GM19395 (cell line): ENCODE measurements at regions not wholly inside any gene's neighbourhood (a gene's known extent, or its start where the extent isn't known, plus 50 kb on each side); places are given as distances from the start of the nearest gene placed in this dataset.

ENCODE experiments used
- ATAC-seq: cut with Tn5 transposase; IDR thresholded peaks from one replicate; pipeline ENCODE4 v1.9.1; 2021; ENCODE audit warnings: mild to moderate bottlenecking, moderate library complexity; ENCODE audit not compliant: unreplicated experiment

- ATAC-seq, result no peak
Measured at GRCh38 chr2:65714866-65715265, 282.5 kb upstream of the SPRED2 start.

- ATAC-seq, result no peak
Measured at GRCh38 chr2:65711863-65712262, 279.5 kb upstream of the SPRED2 start.

GRCh38 chr2:65710779-65711295, 278.4 kb upstream of the SPRED2 start:
- ATAC-seq, result no peak

DNA sequence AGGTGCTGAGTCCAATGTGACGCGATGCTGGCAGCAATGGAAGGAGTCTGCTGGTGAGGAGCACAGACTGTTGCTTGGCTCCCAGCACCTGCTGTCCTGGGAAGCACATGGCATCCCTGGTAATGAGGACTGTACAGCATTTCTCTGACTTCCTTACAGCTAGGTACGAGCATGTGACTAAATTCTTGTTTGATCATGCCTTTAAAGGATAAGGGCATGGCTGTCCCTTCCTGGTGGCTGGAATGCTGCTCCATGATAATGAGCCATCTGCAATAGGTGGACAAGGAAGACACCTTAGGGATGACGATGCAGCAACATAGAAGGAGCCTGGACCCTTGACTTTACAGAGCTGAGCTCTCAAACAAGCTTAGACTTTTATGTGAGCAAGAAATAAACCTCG, 278.0 kb upstream of the SPRED2 start:
- ATAC-seq, result no peak

GRCh38 chr2:65708086-65708485, 275.7 kb upstream of the SPRED2 start:
- ATAC-seq, result no peak

DNA sequence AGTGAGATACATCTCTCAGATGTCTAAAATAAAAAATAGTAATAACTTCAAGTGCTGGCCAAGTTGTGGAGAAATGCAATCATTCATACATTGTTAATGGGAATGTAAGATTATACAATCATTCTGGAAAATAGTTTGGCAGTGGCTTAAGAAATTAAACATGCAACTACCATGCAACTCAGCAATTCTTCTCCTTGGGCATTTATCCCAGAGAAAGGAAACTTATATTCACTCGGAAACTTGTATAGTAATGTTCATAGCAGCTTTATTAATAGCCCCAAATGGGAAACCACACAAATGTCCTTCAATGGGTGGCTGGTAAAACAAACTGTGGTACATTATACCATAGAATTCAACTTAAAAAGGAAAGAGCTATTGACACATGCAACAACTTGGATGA, 274.0 kb upstream of the SPRED2 start:
- ATAC-seq, result no peak

DNA sequence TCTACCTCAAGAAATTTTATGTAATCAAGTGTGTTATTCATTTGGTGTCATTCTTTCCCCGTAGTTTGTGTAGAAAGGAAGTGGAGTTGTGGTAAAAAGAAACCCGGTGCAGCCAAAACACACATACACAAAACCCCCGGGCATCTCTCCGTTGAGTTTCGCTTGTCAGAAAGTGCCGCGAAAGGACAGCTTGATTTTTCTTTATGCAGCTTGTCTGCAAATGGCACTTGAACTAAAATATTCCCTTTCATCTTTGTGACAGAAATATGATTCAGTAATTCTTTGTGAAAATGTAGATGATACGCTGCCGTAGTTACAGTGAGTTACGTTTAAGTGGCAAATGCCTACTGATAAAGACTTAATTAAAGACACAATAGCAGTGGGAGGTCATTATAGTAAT, 268.8 kb upstream of the SPRED2 start:
- no peak for ATAC-seq

DNA sequence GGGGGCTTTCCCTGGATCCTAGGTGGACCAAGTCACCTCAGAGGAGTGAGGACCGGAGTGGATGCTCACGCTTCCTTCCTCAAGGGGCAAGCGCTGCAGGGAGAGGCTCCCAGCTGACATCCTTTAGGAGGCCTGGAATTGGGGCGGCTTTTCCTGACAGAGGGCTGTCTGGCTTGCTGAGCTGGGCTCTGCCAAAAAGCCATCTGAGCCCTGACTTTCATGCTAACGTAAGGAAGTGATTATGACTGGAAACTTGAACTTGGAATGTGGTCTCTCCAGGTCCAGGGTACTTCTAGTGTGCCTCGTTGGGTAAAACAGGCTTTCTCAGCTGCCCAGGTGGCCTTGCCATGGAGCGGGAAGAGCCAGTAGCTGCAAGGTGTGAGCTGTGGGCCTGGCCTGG, 268.3 kb upstream of the SPRED2 start:
- no peak for ATAC-seq

DNA sequence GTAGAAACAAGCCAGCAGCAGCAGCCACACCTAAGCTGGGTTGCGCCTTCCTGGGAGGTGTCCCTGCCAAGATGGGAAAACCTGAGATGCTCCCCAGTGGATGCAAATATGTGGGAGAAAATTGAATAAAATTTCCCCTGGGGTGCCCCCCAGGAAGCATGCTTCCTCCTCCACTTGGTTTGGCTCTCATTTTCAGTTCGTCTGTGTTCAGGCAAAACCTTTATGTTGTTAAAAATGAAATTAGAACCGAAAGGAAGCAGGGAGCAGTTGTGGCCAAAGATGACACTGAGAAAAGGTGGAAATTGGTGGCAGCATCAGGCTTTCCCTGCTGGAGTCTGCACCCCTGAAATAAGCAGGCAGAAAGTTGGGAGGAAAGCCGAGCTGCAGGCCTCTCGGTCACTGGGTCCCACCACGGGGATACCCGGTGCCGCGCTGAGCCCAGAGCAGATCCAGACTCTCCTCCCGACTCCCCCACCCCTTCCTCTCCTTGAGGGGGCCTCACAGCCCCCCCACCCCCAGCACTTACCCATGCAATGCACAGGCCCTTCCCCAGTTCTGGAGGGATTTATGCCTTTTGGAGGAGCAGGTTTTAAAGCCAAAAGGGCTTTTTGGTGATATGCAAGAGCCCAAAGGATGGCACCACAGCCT, 267.7 kb upstream of the SPRED2 start:
- no peak for ATAC-seq

DNA sequence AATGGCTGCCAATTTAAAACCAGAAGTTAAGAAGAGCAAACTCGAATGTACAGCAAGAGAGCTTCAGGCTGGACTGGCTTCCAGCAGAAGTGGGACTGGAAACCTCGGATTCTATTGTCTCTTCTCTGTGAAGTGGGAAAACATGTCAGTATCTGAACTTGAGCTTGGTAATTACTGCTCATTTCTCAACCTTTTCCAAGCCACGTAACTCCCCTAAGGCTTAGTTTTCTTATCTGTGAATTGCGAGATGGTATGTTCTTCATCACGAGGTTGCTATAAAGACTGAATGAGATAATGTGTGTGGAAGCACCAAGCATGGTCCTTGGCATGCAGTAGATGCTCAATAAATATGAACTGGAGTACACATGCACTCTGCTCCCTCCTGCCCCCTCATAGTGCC, 259.4 kb upstream of the SPRED2 start:
- ATAC-seq, result no peak

DNA sequence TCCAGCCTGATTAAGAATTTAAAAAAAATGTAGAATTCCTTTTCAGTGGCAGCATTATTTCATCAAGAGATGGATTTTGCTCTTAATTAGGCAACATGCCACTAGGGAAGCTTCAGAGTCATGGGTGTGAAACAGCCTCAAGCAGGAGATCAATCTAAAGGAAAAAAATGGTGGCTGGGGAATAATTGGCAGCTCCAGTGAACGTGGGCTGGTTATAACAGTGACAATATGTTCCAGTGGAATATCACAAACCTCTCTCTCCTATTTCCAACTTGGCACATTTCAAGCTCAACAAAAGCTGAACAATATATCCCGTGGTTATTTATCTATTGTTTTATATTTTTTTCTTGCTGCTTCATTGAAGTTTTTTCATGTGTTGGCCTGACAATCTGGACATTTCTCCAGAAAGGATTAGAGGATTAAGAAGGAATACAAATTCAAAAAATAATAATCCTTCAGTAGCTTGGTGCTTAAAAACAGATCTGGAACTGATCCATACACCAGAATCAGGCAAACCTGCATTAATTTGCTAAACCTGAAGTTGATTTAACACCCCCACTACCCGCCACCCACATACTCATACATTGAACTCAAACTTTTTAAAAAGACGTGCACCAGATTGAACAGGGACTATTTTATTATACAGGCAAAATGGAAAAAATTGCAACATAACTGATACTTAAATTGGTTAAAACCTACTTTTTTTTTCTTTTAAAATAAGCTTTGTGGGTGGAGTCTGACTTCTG, 255.9 kb upstream of the SPRED2 start:
- ATAC-seq, result no peak

- no peak for ATAC-seq
Measured at GRCh38 chr2:65687614-65688013, 255.2 kb upstream of the SPRED2 start.

DNA sequence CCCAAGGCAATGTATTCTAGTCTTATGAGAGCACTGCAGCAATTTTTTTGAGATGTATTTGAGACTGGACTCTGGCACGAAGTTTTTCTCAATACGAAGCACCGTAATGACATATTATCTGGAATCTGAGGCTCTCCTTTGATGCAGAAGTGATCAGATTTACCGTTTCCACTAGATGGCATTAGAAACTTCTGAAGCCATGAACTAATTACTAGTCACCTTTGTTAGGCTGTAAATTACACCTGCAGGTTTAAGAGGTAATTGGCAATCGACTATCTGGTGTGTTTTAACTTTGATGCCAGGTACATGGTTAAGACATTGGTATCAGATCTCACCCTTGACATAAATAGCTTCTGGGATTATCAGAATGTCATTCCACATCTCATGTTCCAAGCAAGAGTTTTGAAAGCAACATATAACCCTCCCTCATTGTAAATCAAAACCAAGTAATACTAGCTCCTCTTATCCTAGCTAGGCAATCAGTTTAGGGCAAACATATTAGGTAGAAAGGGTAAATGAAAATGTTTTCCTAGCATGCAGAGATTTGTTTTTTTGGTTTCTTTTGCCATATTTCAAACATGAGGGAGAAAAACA, 254.6 kb upstream of the SPRED2 start:
- ATAC-seq, result no peak

DNA sequence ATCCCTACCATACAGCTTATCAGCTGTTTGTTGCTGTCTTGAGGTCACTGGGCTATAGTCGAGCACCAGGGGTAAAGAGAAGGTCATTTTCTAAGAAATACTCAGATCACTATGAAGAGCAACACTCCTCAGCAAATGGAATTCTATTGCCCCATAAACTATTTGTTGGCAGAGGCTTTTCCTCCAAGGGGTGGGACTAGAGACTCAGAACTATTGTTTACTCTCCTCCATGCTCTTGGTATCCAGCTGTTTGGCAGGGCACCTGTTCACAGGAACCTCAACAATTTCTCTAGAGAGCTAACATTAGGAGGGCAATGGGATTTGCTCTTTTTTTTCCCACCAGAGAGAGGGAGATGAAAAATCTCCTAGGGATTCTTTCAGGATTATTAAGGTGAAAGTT, 249.1 kb upstream of the SPRED2 start:
- ATAC-seq, result no peak

- no peak for ATAC-seq
Measured at GRCh38 chr2:65678779-65679391, 246.5 kb upstream of the SPRED2 start.

- ATAC-seq, result no peak
Measured at GRCh38 chr2:65675350-65675749, 243.0 kb upstream of the SPRED2 start.

DNA sequence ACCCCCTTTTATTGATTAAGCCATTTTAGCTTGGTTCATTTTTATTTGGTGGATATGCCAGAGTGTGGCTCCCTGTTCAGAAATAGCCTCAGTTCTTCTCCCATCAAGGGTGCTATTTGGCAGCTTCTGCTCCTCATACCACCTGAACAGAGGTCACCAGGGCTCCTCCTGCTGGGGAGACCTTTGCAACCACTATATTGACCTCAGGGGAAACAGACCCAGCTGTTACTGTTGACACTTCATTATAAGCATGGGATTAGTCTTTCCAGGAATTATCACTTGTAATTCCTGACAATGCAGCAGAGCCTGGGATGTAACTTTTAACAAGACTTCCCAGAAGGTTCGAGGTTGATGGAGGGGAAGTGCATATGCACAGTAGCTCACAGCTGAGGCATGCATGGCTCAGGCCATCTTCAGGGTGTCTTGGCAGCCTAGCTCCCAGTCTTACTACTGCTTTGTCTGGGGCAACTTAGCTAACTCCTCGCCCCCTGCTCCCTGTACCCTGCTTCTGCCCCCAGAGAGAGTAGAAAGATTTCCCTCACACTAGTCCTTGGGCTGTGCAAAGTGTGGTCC, 239.4 kb upstream of the SPRED2 start:
- ATAC-seq, result no peak

GRCh38 chr2:65669574-65669973, 237.2 kb upstream of the SPRED2 start:
- no peak for ATAC-seq

DNA sequence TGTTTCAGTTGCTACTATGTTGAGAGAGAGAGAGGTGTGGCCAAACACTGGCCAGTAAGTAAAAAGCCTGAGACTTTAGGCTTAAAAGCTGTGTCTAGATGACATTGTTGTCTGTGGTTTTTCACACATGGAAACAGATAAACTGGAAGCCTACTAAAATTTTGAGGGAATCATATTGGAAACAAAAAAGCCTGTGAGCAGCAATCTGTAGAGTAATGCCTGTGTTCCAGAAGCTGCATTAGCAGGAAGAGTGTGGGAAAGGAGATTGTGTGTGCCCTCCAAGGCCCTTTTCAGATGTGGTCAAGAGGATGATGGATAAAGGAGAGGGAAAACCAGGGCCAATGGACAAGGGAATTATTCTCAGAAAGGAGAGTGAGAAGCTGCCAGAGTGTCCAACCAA, 236.3 kb upstream of the SPRED2 start:
- ATAC-seq, result no peak

- ATAC-seq, result peak; percentile 100
Measured at GRCh38 chr2:65666156-65666725, 233.8 kb upstream of the SPRED2 start.

- ATAC-seq, result no peak
Measured at GRCh38 chr2:65664931-65665330, 232.5 kb upstream of the SPRED2 start.
